ENCODE measurements at regions not wholly inside any gene's neighbourhood (a gene's known extent, or its start where the extent isn't known, plus 50 kb on each side); places are given as distances from the start of the nearest gene placed in this dataset.
"Not testable (repeated sequence)": the region's sequence is repeated elsewhere in the genome, so short reads cannot be mapped to it uniquely, and the experiment has no call there.

DNA sequence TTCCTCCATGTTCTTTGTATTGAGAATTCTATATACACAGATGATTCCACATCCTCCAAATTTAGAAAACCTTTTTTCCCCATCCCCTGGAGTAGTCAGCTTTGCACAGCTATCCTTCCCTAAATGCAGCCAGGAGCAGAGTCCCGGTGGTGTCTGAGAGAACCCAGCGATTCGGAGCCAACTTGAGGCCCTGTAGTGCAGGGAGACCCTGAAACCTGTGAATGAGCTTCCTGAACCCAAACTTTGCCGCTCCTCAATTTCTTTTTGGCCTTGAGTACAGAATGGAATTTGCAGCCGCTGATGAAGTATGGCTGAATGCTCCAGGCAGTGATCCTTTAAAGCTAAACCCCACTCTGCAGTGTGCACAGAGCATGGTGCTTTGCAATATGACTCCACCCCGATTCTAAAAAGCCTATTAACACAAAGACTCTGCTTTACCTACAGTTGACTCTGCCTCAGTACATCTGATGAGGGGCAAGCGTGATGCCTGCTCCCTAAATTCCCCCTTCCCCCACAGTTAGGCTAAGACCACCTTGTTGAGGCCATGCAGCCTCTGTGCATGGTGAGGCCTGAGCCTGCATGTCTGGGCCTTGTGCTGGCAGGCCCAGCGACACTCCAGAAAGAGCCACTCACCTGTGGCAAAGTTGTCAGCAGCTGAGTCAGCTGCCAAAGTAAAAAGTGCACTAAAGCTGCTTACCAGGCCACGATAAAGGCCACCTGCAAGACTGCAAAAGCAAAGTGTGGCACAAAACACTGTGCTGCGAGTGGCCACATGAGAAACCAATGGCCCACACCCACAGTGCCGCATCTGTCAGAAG is 82.1 kb downstream of the PLEKHG1 start:
- DNase-seq (ENCODE audit: low spot score) (no peak), FAIRE-seq (no peak)

DNA sequence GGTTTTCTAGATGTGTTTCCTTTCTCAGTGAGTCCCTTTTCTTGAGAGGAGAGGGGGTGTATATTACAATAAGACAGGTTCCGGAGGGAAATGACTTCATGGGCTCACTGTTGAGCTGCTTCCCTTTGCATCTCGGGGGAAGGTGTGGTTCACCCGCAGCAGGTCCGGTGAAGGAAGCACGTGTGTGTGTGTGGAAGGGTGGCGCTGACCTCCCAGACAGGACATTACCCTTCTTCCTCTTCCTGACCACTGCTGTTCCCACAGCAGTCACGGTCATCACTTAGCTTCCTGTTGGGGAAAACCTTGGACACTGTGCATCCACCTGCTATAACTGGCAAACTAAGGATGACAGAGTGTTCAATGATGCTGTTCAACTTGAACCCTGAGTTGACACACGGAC is 83.6 kb downstream of the PLEKHG1 start:
- no peak for FAIRE-seq

GRCh38 chr6:150684161-150684560 is 84.5 kb downstream of the PLEKHG1 start:
- no peak for DNase-seq (ENCODE audit: low spot score)
- no peak for FAIRE-seq

More for the DNA sequence above, 83.6 kb downstream of the PLEKHG1 start:
- no peak for DNase-seq (ENCODE audit: low spot score)

DNA sequence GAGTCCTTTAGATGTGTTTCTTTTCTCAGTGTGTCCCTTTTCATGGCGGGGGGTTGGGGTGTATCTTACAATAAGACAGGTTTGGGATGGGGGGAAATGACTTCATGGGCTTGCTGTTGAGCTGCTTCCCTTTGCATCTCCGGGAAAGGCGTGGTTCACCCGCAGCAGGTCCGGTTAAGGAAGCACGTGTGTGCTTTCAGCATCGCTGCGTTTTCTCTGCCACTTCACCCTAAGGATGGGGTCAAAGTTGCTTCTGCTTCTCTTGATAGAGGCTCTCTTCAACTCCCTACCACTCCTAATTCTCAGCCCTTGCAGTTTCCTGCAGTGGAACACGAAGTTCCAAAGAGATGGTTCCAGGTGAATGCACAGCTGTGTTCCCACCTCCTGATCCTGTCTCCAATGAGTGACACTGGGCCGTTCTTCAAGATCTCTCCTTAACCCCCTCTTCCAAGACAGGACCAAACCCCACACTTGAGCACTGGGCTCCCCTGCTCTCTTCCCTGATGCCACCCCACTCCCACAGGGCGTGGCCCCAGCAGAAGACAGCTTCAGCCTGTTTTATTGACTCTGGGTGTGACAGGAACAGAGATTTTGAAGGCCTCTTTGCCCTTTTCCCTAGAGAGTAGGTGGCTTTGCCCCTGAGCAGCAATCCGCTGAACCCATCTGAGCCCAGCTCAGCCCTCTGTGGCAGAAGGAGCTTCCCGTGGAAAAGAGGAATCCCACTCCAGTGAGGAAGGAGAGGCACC is 85.2 kb downstream of the PLEKHG1 start:
- DNase-seq (ENCODE audit: low spot score) (no peak), FAIRE-seq (no peak)

DNA sequence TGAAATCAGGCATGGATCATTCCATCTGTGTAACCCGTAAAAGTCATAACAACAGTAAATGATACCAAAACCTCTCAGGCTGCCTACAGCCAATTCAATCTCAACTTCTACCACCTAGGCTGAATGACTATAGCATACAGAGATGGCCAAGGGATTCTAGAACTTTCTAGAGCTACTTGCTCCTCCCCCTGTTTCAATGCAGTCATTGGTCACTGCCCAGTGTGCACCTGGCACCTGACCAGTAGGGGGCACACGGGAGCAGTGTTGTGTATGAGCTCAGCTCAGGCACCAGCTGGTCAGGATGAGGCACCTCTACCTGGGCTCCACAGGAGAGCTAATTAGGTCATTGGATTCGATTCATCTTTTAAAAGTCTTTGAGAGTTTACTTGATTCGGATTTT is 86.2 kb downstream of the PLEKHG1 start:
- FAIRE-seq: no peak

GRCh38 chr6:150686566-150686965 is 86.9 kb downstream of the PLEKHG1 start:
- no peak for FAIRE-seq
- no peak for DNase-seq (ENCODE audit: low spot score)

More for the DNA sequence above, 86.2 kb downstream of the PLEKHG1 start:
- peak; percentile 11 for DNase-seq (ENCODE audit: low spot score)

- no peak for FAIRE-seq
- DNase-seq (ENCODE audit: low spot score): no peak
These were observed 87.8 kb downstream of the PLEKHG1 start for GRCh38 chr6:150687508-150687907.

DNA sequence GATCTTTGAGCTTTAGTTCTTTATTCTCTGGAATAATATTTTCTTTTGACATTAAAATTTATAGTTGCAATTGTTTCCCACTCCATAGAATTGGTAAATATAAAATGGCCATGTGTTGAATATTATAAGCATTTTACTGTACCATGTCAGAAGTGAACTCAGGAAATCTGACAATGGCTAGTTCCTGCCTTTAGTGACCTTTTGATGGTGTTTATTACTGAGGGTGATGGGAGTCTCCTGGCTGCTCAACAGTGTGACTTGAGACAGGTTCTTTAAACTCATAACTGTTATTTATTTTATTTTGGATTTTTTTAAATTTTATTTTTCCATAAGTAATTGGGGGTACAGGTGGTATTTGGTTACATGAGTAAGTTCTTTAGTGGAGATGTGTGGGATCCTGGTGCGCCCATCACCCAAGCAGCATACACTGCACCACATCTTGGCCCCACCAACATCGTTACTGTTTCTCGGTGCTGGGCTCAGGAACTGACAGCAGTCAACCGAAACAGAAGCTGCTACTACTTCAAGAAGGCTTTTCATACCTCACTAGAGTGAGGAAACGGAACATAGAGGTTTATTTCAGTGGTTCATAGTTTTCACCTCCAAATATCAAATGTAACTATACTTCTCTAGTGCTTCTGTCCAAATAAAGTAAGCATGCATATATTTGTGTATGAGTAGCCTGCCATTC is 90.4 kb downstream of the PLEKHG1 start:
- DNase-seq (ENCODE audit: low spot score): no peak
- no peak for FAIRE-seq

GRCh38 chr6:150690681-150691080 is 91.0 kb downstream of the PLEKHG1 start:
- DNase-seq (ENCODE audit: low spot score): no peak
- no peak for FAIRE-seq

- FAIRE-seq (no peak), DNase-seq (ENCODE audit: low spot score) (no peak)
These were observed 91.8 kb downstream of the PLEKHG1 start for GRCh38 chr6:150691463-150691862.

GRCh38 chr6:150692604-150693003 is 92.9 kb downstream of the PLEKHG1 start:
- DNase-seq (ENCODE audit: low spot score) (no peak), FAIRE-seq (no peak)

DNA sequence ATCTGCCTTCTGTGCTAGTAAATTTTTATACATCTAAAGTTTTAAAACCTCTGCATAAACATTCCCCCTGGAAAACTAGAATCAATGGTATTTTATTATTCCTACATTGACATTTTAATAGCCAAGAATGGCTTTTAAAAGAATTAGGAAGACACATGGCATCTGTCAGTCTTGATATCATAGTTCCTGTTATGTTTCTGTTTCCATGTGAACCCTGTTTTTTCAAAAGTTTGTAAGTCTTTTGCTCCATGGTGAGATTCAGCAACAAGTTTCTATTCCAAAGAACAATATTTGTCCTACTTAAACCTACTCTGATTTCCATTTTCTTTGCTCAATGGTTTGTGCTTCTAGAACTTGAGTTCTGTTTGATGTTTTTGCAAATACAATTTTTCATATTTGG is 95.2 kb downstream of the PLEKHG1 start:
- FAIRE-seq (no peak), DNase-seq (ENCODE audit: low spot score) (no peak)

GRCh38 chr6:150695652-150696051 is 96.0 kb downstream of the PLEKHG1 start:
- FAIRE-seq (no peak), DNase-seq (ENCODE audit: low spot score) (no peak)

- DNase-seq (ENCODE audit: low spot score) (no peak), FAIRE-seq (no peak)
These were observed 96.5 kb downstream of the PLEKHG1 start for GRCh38 chr6:150696190-150696589.

DNA sequence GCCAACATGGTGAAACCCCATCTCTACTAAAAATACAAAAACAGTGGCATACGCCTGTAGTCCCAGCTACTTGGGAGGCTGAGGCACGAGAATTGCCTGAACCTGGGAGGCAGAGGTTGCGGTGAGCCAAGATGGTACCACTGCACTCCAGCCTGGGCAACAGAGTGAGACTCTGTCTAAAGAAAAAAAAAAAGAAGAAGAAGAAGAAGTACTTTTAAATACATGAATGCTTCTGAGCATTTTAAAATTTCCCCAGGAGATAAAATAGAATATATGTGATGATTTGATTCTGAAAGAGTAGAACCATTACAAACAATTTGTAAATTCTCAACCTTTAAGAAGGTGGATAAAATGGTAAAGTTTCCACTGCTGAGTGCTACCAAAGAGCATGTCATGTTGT is 97.2 kb downstream of the PLEKHG1 start:
- not testable (repeated sequence) for FAIRE-seq; DNase-seq (ENCODE audit: low spot score)

GRCh38 chr6:150697515-150697914 is 97.8 kb downstream of the PLEKHG1 start:
- FAIRE-seq: no peak
- no peak for DNase-seq (ENCODE audit: low spot score)

GRCh38 chr6:150698391-150698790 is 98.7 kb downstream of the PLEKHG1 start:
- FAIRE-seq (no peak), DNase-seq (ENCODE audit: low spot score) (no peak)

DNA sequence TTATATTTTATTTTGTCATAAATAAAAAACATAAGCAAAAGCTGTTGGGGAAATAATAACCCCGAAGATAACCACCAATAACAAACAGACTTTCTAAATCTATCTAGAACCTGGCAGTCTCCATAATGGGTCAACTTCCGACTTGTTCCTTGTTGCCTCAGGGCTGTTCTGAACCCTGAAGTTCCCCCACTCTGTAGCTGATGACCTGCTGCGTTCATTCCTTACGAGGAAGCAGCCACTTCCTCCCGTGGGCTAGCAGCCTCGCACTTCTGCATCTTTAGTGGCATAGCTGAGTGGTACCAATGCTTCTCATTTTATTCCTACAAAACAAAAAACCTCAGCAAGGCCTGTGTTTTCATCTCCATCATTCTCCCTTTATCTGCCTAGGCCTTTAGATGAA is 103.0 kb downstream of the PLEKHG1 start:
- no peak for FAIRE-seq
- DNase-seq (ENCODE audit: low spot score): no peak

GRCh38 chr6:150704447-150705192 is 104.9 kb downstream of the PLEKHG1 start:
- DNase-seq (ENCODE audit: low spot score) (no peak), FAIRE-seq (no peak)

- no peak for FAIRE-seq
- no peak for DNase-seq (ENCODE audit: low spot score)
These were observed 105.7 kb downstream of the PLEKHG1 start for GRCh38 chr6:150705392-150705791.

GRCh38 chr6:150710236-150710635 is 110.6 kb downstream of the PLEKHG1 start:
- FAIRE-seq: no peak
- no peak for DNase-seq (ENCODE audit: low spot score)

Measured in RCC 7860 (cell line).